Activated T-cell treated with anti-CD3 and anti-CD28 coated beads, Interleukin-2, amount 50 U/mL, for 24 hours (primary cell): ENCODE measurements at regions not wholly inside any gene's neighbourhood (a gene's known extent, or its start where the extent isn't known, plus 50 kb on each side); places are given as distances from the start of the nearest gene placed in this dataset.
"Not testable (repeated sequence)": the region's sequence is repeated elsewhere in the genome, so short reads cannot be mapped to it uniquely, and the experiment has no call there.

Experiments
- DNase-seq: peaks from one replicate; pipeline ENCODE4 v3.0.0-alpha.2; 2020
- H3K27ac Mint-ChIP-seq: 2 replicates; pipeline ENCODE4 v1.8.0; 2020; ENCODE audit warnings: mild to moderate bottlenecking, mixed read lengths
- H3K27me3 Mint-ChIP-seq: 2 replicates; pipeline ENCODE4 v1.8.0; 2020; ENCODE audit warnings: mixed read lengths
- H3K36me3 Mint-ChIP-seq: 2 replicates; pipeline ENCODE4 v1.8.0; 2020; ENCODE audit warnings: low read depth, mixed read lengths
- H3K4me1 Mint-ChIP-seq: 2 replicates; pipeline ENCODE4 v1.8.0; 2020; ENCODE audit warnings: low read depth, mixed read lengths
- H3K4me3 Mint-ChIP-seq: 2 replicates; pipeline ENCODE4 v1.8.0; 2020; ENCODE audit warnings: mild to moderate bottlenecking, moderate library complexity, mixed read lengths
- H3K9me3 Mint-ChIP-seq: 2 replicates; pipeline ENCODE4 v1.8.0; 2020; ENCODE audit warnings: mixed read lengths

- Mint-ChIP-seq H3K4me1 (peaks cover 4% of the 10 kb centered on the region), H3K4me3 (no peak overlapping the region), H3K36me3 (no peaks in the 10 kb centered on the region), H3K27me3 (peaks cover 7% of the 10 kb centered on the region), H3K9me3 (peaks cover 4% of the 10 kb centered on the region), H3K27ac (no peak overlapping the region)
- no peak for DNase-seq
These were observed 342.8 kb upstream of the ARPP21 start for GRCh38 chr3:35296533-35296932.

- not testable (repeated sequence) for H3K36me3 Mint-ChIP-seq, H3K27ac Mint-ChIP-seq, H3K4me3 Mint-ChIP-seq, H3K4me1 Mint-ChIP-seq, H3K27me3 Mint-ChIP-seq, DNase-seq, H3K9me3 Mint-ChIP-seq
These were observed 342.4 kb upstream of the ARPP21 start for GRCh38 chr3:35296944-35297343.

GRCh38 chr3:35305406-35305805 lies 333.9 kb upstream of the ARPP21 start:
- H3K9me3 Mint-ChIP-seq: peaks cover 3% of the 10 kb centered on the region
- H3K27me3 Mint-ChIP-seq: no peaks in the 10 kb centered on the region
- H3K4me1 Mint-ChIP-seq: no peaks in the 10 kb centered on the region
- no peak for DNase-seq
- H3K4me3 Mint-ChIP-seq: no peak overlapping the region
- H3K36me3 Mint-ChIP-seq: no peaks in the 10 kb centered on the region
- H3K27ac Mint-ChIP-seq: no peak overlapping the region

GRCh38 chr3:35307296-35307695 lies 332.0 kb upstream of the ARPP21 start:
- peaks cover 3% of the 10 kb centered on the region for H3K9me3 Mint-ChIP-seq
- no peaks in the 10 kb centered on the region for H3K27me3 Mint-ChIP-seq
- no peaks in the 10 kb centered on the region for H3K4me1 Mint-ChIP-seq
- no peaks in the 10 kb centered on the region for H3K36me3 Mint-ChIP-seq
- H3K27ac Mint-ChIP-seq: no peak overlapping the region
- no peak for DNase-seq
- no peak overlapping the region for H3K4me3 Mint-ChIP-seq

- H3K27me3 Mint-ChIP-seq, H3K36me3 Mint-ChIP-seq, DNase-seq, H3K4me1 Mint-ChIP-seq, H3K4me3 Mint-ChIP-seq, H3K9me3 Mint-ChIP-seq, H3K27ac Mint-ChIP-seq: not testable (repeated sequence)
These were observed 322.5 kb upstream of the ARPP21 start for GRCh38 chr3:35316841-35317240.

GRCh38 chr3:35320646-35321407 lies 318.5 kb upstream of the ARPP21 start:
- no peaks in the 10 kb centered on the region for H3K4me1 Mint-ChIP-seq
- H3K36me3 Mint-ChIP-seq: no peaks in the 10 kb centered on the region
- H3K4me3 Mint-ChIP-seq: no peak overlapping the region
- peaks cover 12% of the 10 kb centered on the region for H3K9me3 Mint-ChIP-seq
- H3K27me3 Mint-ChIP-seq: no peaks in the 10 kb centered on the region
- DNase-seq: no peak
- H3K27ac Mint-ChIP-seq: no peak overlapping the region

GRCh38 chr3:35322070-35322469 lies 317.3 kb upstream of the ARPP21 start:
- H3K27me3 Mint-ChIP-seq: no peaks in the 10 kb centered on the region
- H3K4me3 Mint-ChIP-seq: no peak overlapping the region
- H3K36me3 Mint-ChIP-seq: no peaks in the 10 kb centered on the region
- H3K27ac Mint-ChIP-seq: no peak overlapping the region
- peaks cover 15% of the 10 kb centered on the region for H3K9me3 Mint-ChIP-seq
- DNase-seq: no peak
- H3K4me1 Mint-ChIP-seq: no peaks in the 10 kb centered on the region

- DNase-seq: no peak
- no peaks in the 10 kb centered on the region for H3K27me3 Mint-ChIP-seq
- no peaks in the 10 kb centered on the region for H3K9me3 Mint-ChIP-seq
- no peaks in the 10 kb centered on the region for H3K36me3 Mint-ChIP-seq
- H3K4me1 Mint-ChIP-seq: no peaks in the 10 kb centered on the region
- H3K4me3 Mint-ChIP-seq: no peak overlapping the region
- no peak overlapping the region for H3K27ac Mint-ChIP-seq
These were observed 303.6 kb upstream of the ARPP21 start for GRCh38 chr3:35335703-35336102.

GRCh38 chr3:35336601-35337000 lies 302.7 kb upstream of the ARPP21 start:
- Mint-ChIP-seq H3K9me3 (no peaks in the 10 kb centered on the region), H3K4me3 (no peak overlapping the region), H3K27ac (no peak overlapping the region), H3K4me1 (no peaks in the 10 kb centered on the region), H3K27me3 (no peaks in the 10 kb centered on the region), H3K36me3 (no peaks in the 10 kb centered on the region)
- DNase-seq: no peak

- Mint-ChIP-seq H3K27ac (no peak overlapping the region), H3K4me3 (no peak overlapping the region), H3K27me3 (no peaks in the 10 kb centered on the region), H3K36me3 (no peaks in the 10 kb centered on the region), H3K4me1 (no peaks in the 10 kb centered on the region), H3K9me3 (no peaks in the 10 kb centered on the region)
- DNase-seq: no peak
These were observed 301.1 kb upstream of the ARPP21 start for GRCh38 chr3:35338186-35338585.

GRCh38 chr3:35380196-35380595 lies 259.1 kb upstream of the ARPP21 start:
- H3K4me1 Mint-ChIP-seq: no peaks in the 10 kb centered on the region
- H3K27ac Mint-ChIP-seq: no peak overlapping the region
- DNase-seq: no peak
- no peak overlapping the region for H3K4me3 Mint-ChIP-seq
- H3K36me3 Mint-ChIP-seq: no peaks in the 10 kb centered on the region
- H3K27me3 Mint-ChIP-seq: no peaks in the 10 kb centered on the region
- peaks cover 5% of the 10 kb centered on the region for H3K9me3 Mint-ChIP-seq

GRCh38 chr3:35383216-35383615 lies 256.1 kb upstream of the ARPP21 start:
- H3K27ac Mint-ChIP-seq: no peak overlapping the region
- H3K4me3 Mint-ChIP-seq: no peak overlapping the region
- H3K9me3 Mint-ChIP-seq: peaks cover 7% of the 10 kb centered on the region
- no peak for DNase-seq
- H3K27me3 Mint-ChIP-seq: no peaks in the 10 kb centered on the region
- no peaks in the 10 kb centered on the region for H3K4me1 Mint-ChIP-seq
- H3K36me3 Mint-ChIP-seq: no peaks in the 10 kb centered on the region

- no peak for DNase-seq
- peaks cover 9% of the 10 kb centered on the region for H3K9me3 Mint-ChIP-seq
- H3K4me1 Mint-ChIP-seq: no peaks in the 10 kb centered on the region
- no peaks in the 10 kb centered on the region for H3K27me3 Mint-ChIP-seq
- no peak overlapping the region for H3K4me3 Mint-ChIP-seq
- no peaks in the 10 kb centered on the region for H3K36me3 Mint-ChIP-seq
- H3K27ac Mint-ChIP-seq: no peak overlapping the region
These were observed 255.4 kb upstream of the ARPP21 start for GRCh38 chr3:35383719-35384555.

- DNase-seq: no peak
- Mint-ChIP-seq H3K4me3 (no peak overlapping the region), H3K27ac (no peak overlapping the region), H3K36me3 (no peaks in the 10 kb centered on the region), H3K27me3 (no peaks in the 10 kb centered on the region), H3K4me1 (no peaks in the 10 kb centered on the region), H3K9me3 (peaks cover 9% of the 10 kb centered on the region)
These were observed 254.1 kb upstream of the ARPP21 start for GRCh38 chr3:35385271-35385670.

- no peaks in the 10 kb centered on the region for H3K4me1 Mint-ChIP-seq
- H3K4me3 Mint-ChIP-seq: no peak overlapping the region
- no peaks in the 10 kb centered on the region for H3K36me3 Mint-ChIP-seq
- no peak for DNase-seq
- peaks cover 11% of the 10 kb centered on the region for H3K9me3 Mint-ChIP-seq
- no peak overlapping the region for H3K27ac Mint-ChIP-seq
- no peaks in the 10 kb centered on the region for H3K27me3 Mint-ChIP-seq
These were observed 249.4 kb upstream of the ARPP21 start for GRCh38 chr3:35389907-35390306.
